Coronary artery (tissue), 2 donors: ENCODE measurements at regions not wholly inside any gene's neighbourhood (a gene's known extent, or its start where the extent isn't known, plus 50 kb on each side); places are given as distances from the start of the nearest gene placed in this dataset.

Experiments used
- DNase-seq: peaks from one replicate; pipeline ENCODE4 v3.0.0-alpha.2; 2017; ENCODE audit warnings: low spot score
- H3K27ac ChIP-seq, 2 donors: fragments of 200-600 bp; sonication (generic); one replicate each; pipeline ENCODE4 v1.5.1; 2016 to 2019
- H3K4me3 ChIP-seq: fragments of 200-600 bp; sonication (generic); 2 replicates; pipeline ENCODE4 v1.5.1; 2016; ENCODE audit warnings: mild to moderate bottlenecking, moderate library complexity
- TF ChIP-seq, protein P1 (sequence below): fragments of 200-600 bp; sonication (generic); IDR thresholded peaks from one replicate; pipeline ENCODE4 v1.5.1; 2019; ENCODE audit warnings: antibody characterized with exemption

- no peak for DNase-seq
- H3K27ac ChIP-seq = peak overlapping the region in 1 of 2 donors; percentile 2
- TF ChIP-seq, protein P1, sequence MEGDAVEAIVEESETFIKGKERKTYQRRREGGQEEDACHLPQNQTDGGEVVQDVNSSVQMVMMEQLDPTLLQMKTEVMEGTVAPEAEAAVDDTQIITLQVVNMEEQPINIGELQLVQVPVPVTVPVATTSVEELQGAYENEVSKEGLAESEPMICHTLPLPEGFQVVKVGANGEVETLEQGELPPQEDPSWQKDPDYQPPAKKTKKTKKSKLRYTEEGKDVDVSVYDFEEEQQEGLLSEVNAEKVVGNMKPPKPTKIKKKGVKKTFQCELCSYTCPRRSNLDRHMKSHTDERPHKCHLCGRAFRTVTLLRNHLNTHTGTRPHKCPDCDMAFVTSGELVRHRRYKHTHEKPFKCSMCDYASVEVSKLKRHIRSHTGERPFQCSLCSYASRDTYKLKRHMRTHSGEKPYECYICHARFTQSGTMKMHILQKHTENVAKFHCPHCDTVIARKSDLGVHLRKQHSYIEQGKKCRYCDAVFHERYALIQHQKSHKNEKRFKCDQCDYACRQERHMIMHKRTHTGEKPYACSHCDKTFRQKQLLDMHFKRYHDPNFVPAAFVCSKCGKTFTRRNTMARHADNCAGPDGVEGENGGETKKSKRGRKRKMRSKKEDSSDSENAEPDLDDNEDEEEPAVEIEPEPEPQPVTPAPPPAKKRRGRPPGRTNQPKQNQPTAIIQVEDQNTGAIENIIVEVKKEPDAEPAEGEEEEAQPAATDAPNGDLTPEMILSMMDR = no peak
- H3K4me3 ChIP-seq = no peak overlapping the region
Measured at GRCh38 chr5:34510002-34510401, 146.1 kb upstream of the RAI14 start.

DNA sequence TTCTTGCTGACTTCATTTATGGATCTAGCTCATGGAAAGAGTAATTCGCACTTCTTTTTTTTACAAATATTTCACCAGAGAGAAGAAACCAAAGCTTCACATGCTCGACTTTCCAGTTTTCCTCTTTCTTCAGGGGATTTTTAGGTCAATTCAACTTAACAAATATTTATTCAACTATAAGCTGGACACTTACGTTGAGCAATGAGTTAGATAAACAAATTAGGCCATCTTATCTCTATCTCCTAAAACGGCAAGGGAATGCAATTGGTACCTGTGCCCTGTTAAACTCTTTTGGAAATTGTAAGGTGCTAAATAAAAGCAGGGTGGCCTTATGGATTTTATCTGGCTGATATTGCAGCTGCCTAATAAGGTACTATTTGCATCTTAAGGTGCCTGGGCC, 145.1 kb upstream of the RAI14 start:
- TF ChIP-seq, protein P1 = no peak
- H3K4me3 ChIP-seq = no peak overlapping the region
- no peak for DNase-seq
- peak overlapping the region; percentile 69 to 70 for H3K27ac ChIP-seq

GRCh38 chr5:34511481-34511880, 144.6 kb upstream of the RAI14 start:
- peak overlapping the region; percentile 69 to 70 for H3K27ac ChIP-seq
- TF ChIP-seq, protein P1 = no peak

GRCh38 chr5:34511915-34512314, 144.2 kb upstream of the RAI14 start:
- no peak overlapping the region for H3K4me3 ChIP-seq
- no peak for DNase-seq
- peak overlapping the region; percentile 69 to 70 for H3K27ac ChIP-seq
- TF ChIP-seq, protein P1 = no peak

More at GRCh38 chr5:34511481-34511880, 144.6 kb upstream of the RAI14 start:
- no peak for DNase-seq
- H3K4me3 ChIP-seq = no peak overlapping the region

GRCh38 chr5:34516166-34516565, 140.0 kb upstream of the RAI14 start:
- no peak overlapping the region for H3K4me3 ChIP-seq
- TF ChIP-seq, protein P1 = no peak
- H3K27ac ChIP-seq = peak overlapping the region in 1 of 2 donors; percentile 17
- no peak for DNase-seq

GRCh38 chr5:34516686-34517085, 139.4 kb upstream of the RAI14 start:
- H3K27ac ChIP-seq = peak overlapping the region in 1 of 2 donors; percentile 17

GRCh38 chr5:34517249-34517648, 138.9 kb upstream of the RAI14 start:
- DNase-seq = no peak
- Histone ChIP-seq H3K27ac (peak overlapping the region in 1 of 2 donors; percentile 17), H3K4me3 (no peak overlapping the region)
- TF ChIP-seq, protein P1 = no peak

More at GRCh38 chr5:34516686-34517085, 139.4 kb upstream of the RAI14 start:
- DNase-seq = no peak
- H3K4me3 ChIP-seq = no peak overlapping the region
- TF ChIP-seq, protein P1 = no peak
